Stimulated activated effector memory CD8-positive, alpha-beta T cell treated with anti-CD3 and anti-CD28 coated beads, Interleukin-12 subunit alpha, Interleukin-12 subunit beta, amount 100 ng/mL, for 72 hours (primary cell): ENCODE measurements at regions not wholly inside any gene's neighbourhood (a gene's known extent, or its start where the extent isn't known, plus 50 kb on each side); places are given as distances from the start of the nearest gene placed in this dataset.
A peak's percentile ranks its signal among the peaks of the same experiment; 100 is the strongest.

Experiments used
- ATAC-seq: fragments of 150-1000 bp; cut with Tn5 transposase; 2 replicates; pipeline ENCODE4 v1.10.0; 2021
- DNase-seq, 2 donors: peaks; one replicate each; pipeline ENCODE4 v3.0.0; 2021 to 2022; ENCODE audit warnings: low spot score in 2 of 2
- H3K27ac Mint-ChIP-seq: one replicate; pipeline ENCODE4 v1.8.0; 2022; ENCODE audit warnings: mild to moderate bottlenecking, mixed read lengths
- H3K36me3 Mint-ChIP-seq: one replicate; pipeline ENCODE4 v1.8.0; 2022; ENCODE audit warnings: mild to moderate bottlenecking, mixed read lengths
- H3K4me1 Mint-ChIP-seq: one replicate; pipeline ENCODE4 v1.8.0; 2022; ENCODE audit warnings: mixed read lengths
- H3K4me3 Mint-ChIP-seq: one replicate; pipeline ENCODE4 v1.8.0; 2022; ENCODE audit warnings: mild to moderate bottlenecking, mixed read lengths
- H3K9me3 Mint-ChIP-seq: one replicate; pipeline ENCODE4 v1.8.0; 2022; ENCODE audit warnings: mixed read lengths

GRCh38 chr2:13067508-13067907 lies 350.8 kb downstream of the TRIB2 start:
- H3K36me3 Mint-ChIP-seq, result no peaks in the 10 kb centered on the region
- H3K4me1 Mint-ChIP-seq, result no peaks in the 10 kb centered on the region
- no peak for DNase-seq
- H3K9me3 Mint-ChIP-seq, result no peaks in the 10 kb centered on the region
- no peak for ATAC-seq
- H3K27ac Mint-ChIP-seq, result no peak overlapping the region
- H3K4me3 Mint-ChIP-seq, result no peak overlapping the region

- DNase-seq (no peak), ATAC-seq (no peak)
- no peaks in the 10 kb centered on the region for H3K4me1 Mint-ChIP-seq
- H3K4me3 Mint-ChIP-seq, result no peak overlapping the region
- H3K36me3 Mint-ChIP-seq, result no peaks in the 10 kb centered on the region
- H3K27ac Mint-ChIP-seq, result no peak overlapping the region
- no peaks in the 10 kb centered on the region for H3K9me3 Mint-ChIP-seq
Observed at GRCh38 chr2:13089971-13090370, 373.2 kb downstream of the TRIB2 start.

DNA sequence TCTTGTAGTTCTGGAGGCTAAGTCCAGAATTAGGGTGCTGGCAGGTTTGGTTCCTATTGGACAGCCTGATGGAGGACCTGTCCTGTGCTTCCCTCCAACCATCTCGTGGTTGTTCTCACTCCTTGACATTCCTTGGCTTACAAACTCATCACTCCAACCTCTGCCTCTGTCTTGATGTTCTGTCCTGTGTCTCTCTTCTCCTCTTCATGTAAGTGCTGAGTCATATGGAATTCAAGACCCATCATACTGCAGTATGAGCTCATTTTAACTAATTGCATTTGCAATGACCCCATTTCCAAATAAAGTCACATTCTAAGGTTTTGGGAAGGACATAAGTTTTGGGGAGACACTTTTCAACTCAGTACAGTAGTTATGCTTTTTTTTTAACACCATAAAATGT lies 374.7 kb downstream of the TRIB2 start:
- DNase-seq, result no peak

GRCh38 chr2:13091861-13092378 lies 375.2 kb downstream of the TRIB2 start:
- no peak for DNase-seq
- ATAC-seq, result no peak
- no peak overlapping the region for H3K27ac Mint-ChIP-seq
- no peaks in the 10 kb centered on the region for H3K9me3 Mint-ChIP-seq
- H3K36me3 Mint-ChIP-seq, result no peaks in the 10 kb centered on the region
- H3K4me3 Mint-ChIP-seq, result no peak overlapping the region
- no peaks in the 10 kb centered on the region for H3K4me1 Mint-ChIP-seq

More for the DNA sequence above, 374.7 kb downstream of the TRIB2 start:
- Mint-ChIP-seq H3K36me3 (no peaks in the 10 kb centered on the region), H3K4me3 (no peak overlapping the region), H3K27ac (no peak overlapping the region), H3K4me1 (no peaks in the 10 kb centered on the region), H3K9me3 (no peaks in the 10 kb centered on the region)
- ATAC-seq, result no peak

DNA sequence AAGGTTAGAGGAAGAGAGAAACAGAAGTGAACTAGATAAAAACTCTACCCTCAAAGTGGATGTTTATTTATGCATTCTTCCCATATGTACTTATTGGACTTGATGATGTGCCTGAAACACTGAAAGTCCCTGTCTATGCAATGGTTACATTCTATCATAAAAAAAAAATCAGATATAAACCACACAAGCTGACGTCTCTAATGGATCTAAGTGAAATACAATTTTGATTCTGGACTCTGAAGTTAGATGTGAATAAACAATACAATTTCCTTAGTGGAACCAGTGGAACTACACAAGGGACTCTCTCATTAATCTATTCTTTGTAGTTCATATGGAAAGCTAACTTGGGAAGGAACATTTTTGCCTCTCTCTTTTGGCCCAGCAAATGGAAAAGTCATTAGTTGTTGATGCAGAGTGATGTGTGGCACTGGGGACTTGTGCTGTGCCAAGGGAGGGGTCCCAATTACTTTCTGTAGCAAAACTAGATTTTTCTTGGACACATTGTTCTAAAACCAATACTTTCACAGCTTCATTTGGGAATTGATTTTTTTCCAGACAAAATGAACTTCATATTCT lies 376.8 kb downstream of the TRIB2 start:
- no peaks in the 10 kb centered on the region for H3K36me3 Mint-ChIP-seq
- no peaks in the 10 kb centered on the region for H3K4me1 Mint-ChIP-seq

DNA sequence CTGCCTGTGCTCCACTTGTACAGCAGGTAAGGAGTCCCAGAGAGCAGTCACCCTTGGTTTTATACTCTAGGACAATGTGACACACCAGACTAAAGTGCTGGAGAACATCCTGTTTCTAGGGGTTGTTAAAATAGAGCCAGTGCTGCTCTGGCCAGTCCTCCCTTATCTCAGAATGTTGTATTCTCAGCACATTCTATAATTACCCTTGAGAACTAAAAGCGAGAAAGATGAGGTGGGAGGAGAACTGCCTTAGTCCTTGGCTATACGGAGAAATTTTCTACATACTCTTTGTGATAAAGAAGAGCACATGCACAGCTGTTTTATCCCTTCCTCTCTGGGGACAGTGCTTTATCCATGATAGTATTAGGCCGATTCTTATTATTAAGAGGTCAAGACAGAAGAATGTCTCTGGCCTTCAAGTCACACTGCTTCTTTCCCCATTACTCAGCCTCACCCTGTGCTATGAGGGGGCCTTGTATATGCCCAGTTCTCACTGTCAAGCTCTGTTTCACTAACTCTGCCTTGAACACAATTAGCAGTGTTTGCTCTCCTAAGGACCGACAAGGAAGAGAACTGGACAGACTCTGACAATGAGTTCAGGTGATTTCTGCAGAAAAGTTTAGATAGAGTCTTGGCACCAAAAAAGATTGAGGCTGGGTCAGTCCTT lies 385.8 kb downstream of the TRIB2 start:
- DNase-seq (no peak), ATAC-seq (peak; percentile 16)
- peaks cover 4% of the 10 kb centered on the region for H3K9me3 Mint-ChIP-seq
- no peaks in the 10 kb centered on the region for H3K4me1 Mint-ChIP-seq
- no peak overlapping the region for H3K4me3 Mint-ChIP-seq
- no peak overlapping the region for H3K27ac Mint-ChIP-seq
- no peaks in the 10 kb centered on the region for H3K36me3 Mint-ChIP-seq

More for the DNA sequence above, 376.8 kb downstream of the TRIB2 start:
- H3K4me3 Mint-ChIP-seq, result no peak overlapping the region
- H3K9me3 Mint-ChIP-seq, result peaks cover under 1% of the 10 kb centered on the region
- no peak for DNase-seq
- H3K27ac Mint-ChIP-seq, result no peak overlapping the region
- ATAC-seq, result no peak

- Mint-ChIP-seq H3K4me3 (no peak overlapping the region), H3K27ac (no peak overlapping the region), H3K36me3 (no peaks in the 10 kb centered on the region), H3K9me3 (peaks cover 4% of the 10 kb centered on the region), H3K4me1 (no peaks in the 10 kb centered on the region)
- DNase-seq, result no peak
- no peak for ATAC-seq
Observed at GRCh38 chr2:13103151-13103550, 386.4 kb downstream of the TRIB2 start.

- H3K9me3 Mint-ChIP-seq, result peaks cover 2% of the 10 kb centered on the region
- DNase-seq (no peak), ATAC-seq (no peak)
- H3K27ac Mint-ChIP-seq, result no peak overlapping the region
- H3K4me3 Mint-ChIP-seq, result no peak overlapping the region
- H3K4me1 Mint-ChIP-seq, result no peaks in the 10 kb centered on the region
- H3K36me3 Mint-ChIP-seq, result no peaks in the 10 kb centered on the region
Observed at GRCh38 chr2:13103778-13104493, 387.2 kb downstream of the TRIB2 start.

DNA sequence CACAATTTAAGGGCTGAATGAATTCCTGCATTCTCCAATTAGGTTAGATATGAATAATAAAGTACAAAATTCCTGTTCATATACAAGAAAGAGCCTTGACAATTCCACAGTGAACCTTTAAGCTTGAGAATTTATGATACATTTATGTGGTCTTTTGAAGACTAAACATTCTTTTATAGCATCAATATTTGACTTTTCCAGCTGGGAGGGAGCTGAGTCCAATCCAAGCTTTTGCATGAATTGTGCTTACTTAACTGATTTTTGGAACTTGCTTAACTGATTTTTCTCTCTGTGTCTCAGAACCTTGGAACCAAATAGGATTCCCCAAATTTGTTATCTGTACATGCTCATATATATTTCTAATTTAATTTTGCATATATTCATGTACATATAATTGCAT lies 388.0 kb downstream of the TRIB2 start:
- ATAC-seq (no peak), DNase-seq (no peak)
- Mint-ChIP-seq H3K4me1 (no peaks in the 10 kb centered on the region), H3K4me3 (no peak overlapping the region), H3K36me3 (no peaks in the 10 kb centered on the region), H3K9me3 (no peaks in the 10 kb centered on the region), H3K27ac (no peak overlapping the region)

GRCh38 chr2:13106302-13106701 lies 389.6 kb downstream of the TRIB2 start:
- DNase-seq (no peak), ATAC-seq (no peak)
- H3K4me1 Mint-ChIP-seq, result no peaks in the 10 kb centered on the region
- H3K27ac Mint-ChIP-seq, result no peak overlapping the region
- H3K36me3 Mint-ChIP-seq, result no peaks in the 10 kb centered on the region
- no peak overlapping the region for H3K4me3 Mint-ChIP-seq
- no peaks in the 10 kb centered on the region for H3K9me3 Mint-ChIP-seq

DNA sequence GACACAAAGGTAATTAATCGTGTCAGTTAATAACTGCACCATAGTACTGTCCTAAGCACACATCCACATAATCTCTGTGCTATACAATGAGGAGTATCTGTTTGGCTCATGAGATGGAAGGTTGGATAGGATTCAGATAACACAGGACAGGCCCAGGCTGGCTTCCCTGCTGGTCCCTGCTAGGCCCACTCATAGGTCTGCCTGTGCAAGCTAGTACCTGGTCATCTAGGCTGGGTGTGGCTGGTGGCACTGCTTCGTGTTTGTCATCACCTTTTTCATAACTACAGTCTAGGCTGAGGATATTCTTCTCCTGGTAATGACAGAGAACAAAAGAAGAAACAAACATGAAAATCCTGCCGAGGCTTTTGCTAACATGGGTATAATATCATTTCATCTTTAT lies 392.8 kb downstream of the TRIB2 start:
- Mint-ChIP-seq H3K4me3 (no peak overlapping the region), H3K27ac (no peak overlapping the region), H3K9me3 (no peaks in the 10 kb centered on the region), H3K36me3 (no peaks in the 10 kb centered on the region), H3K4me1 (no peaks in the 10 kb centered on the region)
- no peak for ATAC-seq
- DNase-seq, result no peak

DNA sequence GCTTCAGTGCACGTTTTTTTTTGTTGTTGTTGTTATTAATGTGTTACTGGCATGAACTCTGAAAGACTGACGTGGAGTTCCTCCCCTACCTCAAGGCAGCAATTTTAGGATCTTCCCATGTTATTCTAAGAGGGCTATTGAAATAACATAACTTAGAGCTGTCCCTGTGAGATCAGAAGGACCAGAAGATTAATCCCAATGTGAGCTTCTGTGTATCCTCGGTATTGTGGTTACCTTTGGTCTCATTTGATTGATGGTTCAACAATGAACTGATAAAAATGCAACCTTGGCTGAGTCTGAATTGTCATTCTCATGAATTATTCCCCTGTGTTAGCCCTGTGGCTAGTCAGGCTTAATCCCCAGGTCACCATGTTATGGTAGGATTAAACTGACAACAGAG lies 394.1 kb downstream of the TRIB2 start:
- no peak overlapping the region for H3K27ac Mint-ChIP-seq
- H3K36me3 Mint-ChIP-seq, result no peaks in the 10 kb centered on the region
- ATAC-seq, result no peak
- no peak overlapping the region for H3K4me3 Mint-ChIP-seq
- H3K4me1 Mint-ChIP-seq, result no peaks in the 10 kb centered on the region
- DNase-seq, result no peak
- H3K9me3 Mint-ChIP-seq, result no peaks in the 10 kb centered on the region

- DNase-seq (no peak), ATAC-seq (no peak)
- Mint-ChIP-seq H3K4me1 (no peaks in the 10 kb centered on the region), H3K9me3 (no peaks in the 10 kb centered on the region), H3K36me3 (no peaks in the 10 kb centered on the region), H3K4me3 (no peak overlapping the region), H3K27ac (no peak overlapping the region)
Observed at GRCh38 chr2:13113002-13113401, 396.3 kb downstream of the TRIB2 start.

DNA sequence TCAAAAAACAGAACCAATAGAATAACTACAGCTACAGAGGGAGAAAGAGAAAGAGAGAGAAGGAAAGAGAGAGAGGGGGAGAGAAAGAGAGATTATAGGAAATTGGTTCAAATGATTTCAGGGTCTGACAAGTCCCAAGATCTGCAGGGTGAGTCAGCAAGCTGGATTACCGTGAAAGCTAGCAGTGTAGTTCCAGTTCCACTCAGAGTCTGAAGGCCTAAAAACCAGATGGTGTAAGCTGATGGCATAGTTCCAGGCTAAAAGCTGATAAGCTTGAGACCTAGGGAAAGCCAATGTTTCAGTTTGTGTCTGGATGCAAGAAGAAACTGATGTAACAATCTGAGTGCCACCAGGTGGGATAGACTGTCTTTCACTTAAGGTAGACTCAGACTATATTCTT lies 397.7 kb downstream of the TRIB2 start:
- Mint-ChIP-seq H3K9me3 (no peaks in the 10 kb centered on the region), H3K36me3 (no peaks in the 10 kb centered on the region), H3K4me3 (no peak overlapping the region), H3K4me1 (no peaks in the 10 kb centered on the region), H3K27ac (no peak overlapping the region)
- ATAC-seq, result no peak
- no peak for DNase-seq

GRCh38 chr2:13115643-13116042 lies 398.9 kb downstream of the TRIB2 start:
- ATAC-seq, result no peak
- DNase-seq, result no peak
- H3K9me3 Mint-ChIP-seq, result no peaks in the 10 kb centered on the region
- H3K27ac Mint-ChIP-seq, result no peak overlapping the region
- H3K4me3 Mint-ChIP-seq, result no peak overlapping the region
- no peaks in the 10 kb centered on the region for H3K4me1 Mint-ChIP-seq
- no peaks in the 10 kb centered on the region for H3K36me3 Mint-ChIP-seq

GRCh38 chr2:13121096-13121495 lies 404.4 kb downstream of the TRIB2 start:
- Mint-ChIP-seq H3K27ac (no peak overlapping the region), H3K4me1 (no peaks in the 10 kb centered on the region)

More at GRCh38 chr2:13121096-13121495, 404.4 kb downstream of the TRIB2 start:
- DNase-seq (no peak), ATAC-seq (no peak)
- Mint-ChIP-seq H3K4me3 (no peak overlapping the region), H3K36me3 (no peaks in the 10 kb centered on the region), H3K9me3 (no peaks in the 10 kb centered on the region)
